Gastroesophageal sphincter (tissue), 3 donors: ENCODE measurements at regions not wholly inside any gene's neighbourhood (a gene's known extent, or its start where the extent isn't known, plus 50 kb on each side); places are given as distances from the start of the nearest gene placed in this dataset.

Experiments used
- CTCF ChIP-seq, 4 experiments: fragments of 200-600 bp in 2 of 4; fragments of 450-650 bp in 2 of 4; sonication (generic) in 1 of 4; IDR thresholded peaks; one replicate each; pipeline ENCODE4 v1.5.1; 2017 to 2019; ENCODE audit warnings: antibody characterized with exemption in 4 of 4, mild to moderate bottlenecking in 2 of 4, moderate library complexity in 2 of 4
- EP300 ChIP-seq: sonication (generic); formaldehyde crosslinking; IDR thresholded peaks from one replicate; pipeline ENCODE4 v1.6.1; 2017; ENCODE audit warnings: antibody characterized with exemption, mild to moderate bottlenecking
- POLR2A ChIP-seq, 2 donors: fragments of 450-650 bp; IDR thresholded peaks; one replicate each; pipeline ENCODE4 v1.6.1; 2017; ENCODE audit warnings: antibody characterized with exemption in 2 of 2, mild to moderate bottlenecking in 2 of 2, moderate library complexity in 1 of 2
- POLR2AphosphoS5 ChIP-seq: sonication (generic); formaldehyde crosslinking; IDR thresholded peaks from one replicate; pipeline ENCODE4 v1.6.1; 2017; ENCODE audit warnings: antibody characterized with exemption

GRCh38 chrX:95536661-95537060 lies 1148.0 kb upstream of the DIAPH2 start:
- TF ChIP-seq CTCF (IDR thresholded peaks at IDR 0.05), result no peak
- TF ChIP-seq POLR2A (IDR thresholded peaks at IDR 0.05), result no peak
- no peak for TF ChIP-seq EP300
- TF ChIP-seq POLR2AphosphoS5, result no peak
